Trophoblast cell (in vitro differentiated cells and primary cell): ENCODE measurements at regions not wholly inside any gene's neighbourhood (a gene's known extent, or its start where the extent isn't known, plus 50 kb on each side); places are given as distances from the start of the nearest gene placed in this dataset.

Experiments used
- DNase-seq, 2 donors: peaks; one replicate each; pipeline ENCODE4 v3.0.0-alpha.2; 2016
- H2AFZ ChIP-seq: 2 replicates; pipeline ENCODE4 v1.6.1; 2013; ENCODE audit warnings: low read length, moderate library complexity, mild to moderate bottlenecking; ENCODE audit not compliant: insufficient read depth, poor library complexity
- H2AK5ac ChIP-seq: 2 replicates; pipeline ENCODE4 v1.6.1; 2013; ENCODE audit warnings: mild to moderate bottlenecking, low read length
- H2BK120ac ChIP-seq: 2 replicates; pipeline ENCODE4 v1.6.1; 2013; ENCODE audit warnings: low read length, mild to moderate bottlenecking, moderate library complexity; ENCODE audit not compliant: insufficient read depth, poor library complexity
- H2BK12ac ChIP-seq: 2 replicates; pipeline ENCODE4 v1.6.1; 2013; ENCODE audit warnings: mild to moderate bottlenecking, low read length, moderate library complexity
- H2BK5ac ChIP-seq: 2 replicates; pipeline ENCODE4 v1.6.1; 2013; ENCODE audit warnings: low read length, low read depth, moderate library complexity, mild to moderate bottlenecking; ENCODE audit not compliant: poor library complexity
- H3K14ac ChIP-seq: 2 replicates; pipeline ENCODE4 v1.6.1; 2013; ENCODE audit warnings: mild to moderate bottlenecking, low read length
- H3K18ac ChIP-seq: 2 replicates; pipeline ENCODE4 v1.6.1; 2013; ENCODE audit warnings: mild to moderate bottlenecking, low read length
- H3K23ac ChIP-seq: 2 replicates; pipeline ENCODE4 v1.6.1; 2013; ENCODE audit warnings: low read length
- H3K27ac ChIP-seq: 2 replicates; pipeline ENCODE4 v1.5.1; 2013; ENCODE audit warnings: low read depth, mild to moderate bottlenecking, inconsistent platforms, low read length, moderate library complexity
- H3K27me3 ChIP-seq: 2 replicates; pipeline ENCODE4 v1.6.1; 2013; ENCODE audit warnings: inconsistent platforms, mild to moderate bottlenecking, low read length, moderate library complexity; ENCODE audit not compliant: insufficient read depth
- H3K36me3 ChIP-seq, 2 experiments: 1 replicate in 1 of 2; 2 replicates in 1 of 2; pipeline ENCODE4 v1.6.1; 2013; ENCODE audit warnings: low read length in 2 of 2, mild to moderate bottlenecking in 2 of 2, moderate library complexity in 1 of 2; ENCODE audit not compliant: insufficient read depth in 2 of 2, control insufficient read depth in 1 of 2
- H3K4ac ChIP-seq: 2 replicates; pipeline ENCODE4 v1.6.1; 2013; ENCODE audit warnings: low read depth, mild to moderate bottlenecking, low read length, moderate library complexity
- H3K4me1 ChIP-seq, 2 experiments: 1 replicate in 1 of 2; 2 replicates in 1 of 2; pipeline ENCODE4 v1.6.1; 2013; ENCODE audit warnings: low read length in 2 of 2, mild to moderate bottlenecking in 2 of 2, moderate library complexity in 1 of 2; ENCODE audit not compliant: insufficient read depth in 2 of 2, control insufficient read depth in 1 of 2
- H3K4me2 ChIP-seq: 2 replicates; pipeline ENCODE4 v1.6.1; 2013; ENCODE audit warnings: inconsistent platforms, mild to moderate bottlenecking, low read length, moderate library complexity
- H3K4me3 ChIP-seq: 2 replicates; pipeline ENCODE4 v1.5.1; 2013; ENCODE audit warnings: mild to moderate bottlenecking, low read depth, low read length, inconsistent platforms
- H3K79me1 ChIP-seq: one replicate; pipeline ENCODE4 v1.6.1; 2013; ENCODE audit warnings: low read length
- H3K79me2 ChIP-seq: 2 replicates; pipeline ENCODE4 v1.6.1; 2013; ENCODE audit warnings: low read length, mild to moderate bottlenecking; ENCODE audit not compliant: control insufficient read depth, insufficient read depth, poor library complexity
- H3K9ac ChIP-seq: 2 replicates; pipeline ENCODE4 v1.6.1; 2013; ENCODE audit warnings: mild to moderate bottlenecking, low read length
- H3K9me3 ChIP-seq: 2 replicates; pipeline ENCODE4 v1.6.1; 2013; ENCODE audit warnings: low read depth, mild to moderate bottlenecking, control low read depth, inconsistent platforms, low read length; ENCODE audit not compliant: insufficient read depth
- H4K12ac ChIP-seq: 2 replicates; pipeline ENCODE4 v1.6.1; 2013; ENCODE audit warnings: low read depth, mild to moderate bottlenecking, low read length, moderate library complexity
- H4K8ac ChIP-seq: 2 replicates; pipeline ENCODE4 v1.6.1; 2013; ENCODE audit warnings: low read depth, mild to moderate bottlenecking, low read length, moderate library complexity
- H4K91ac ChIP-seq: one replicate; pipeline ENCODE4 v1.6.1; 2013; ENCODE audit warnings: low read depth, mild to moderate bottlenecking, low read length, moderate library complexity
- WGBS: extraction: QIAGEN DNeasy Blood & Tissue Kit; methylation state at CpG from one replicate; pipeline ENCODE4 v1.1.7; 2013; ENCODE audit warnings: missing lambda C conversion rate; ENCODE audit not compliant: insufficient read length, insufficient coverage; ENCODE audit errors: extremely low coverage; 5-methylcytosine and 5-hydroxymethylcytosine counted together

DNA sequence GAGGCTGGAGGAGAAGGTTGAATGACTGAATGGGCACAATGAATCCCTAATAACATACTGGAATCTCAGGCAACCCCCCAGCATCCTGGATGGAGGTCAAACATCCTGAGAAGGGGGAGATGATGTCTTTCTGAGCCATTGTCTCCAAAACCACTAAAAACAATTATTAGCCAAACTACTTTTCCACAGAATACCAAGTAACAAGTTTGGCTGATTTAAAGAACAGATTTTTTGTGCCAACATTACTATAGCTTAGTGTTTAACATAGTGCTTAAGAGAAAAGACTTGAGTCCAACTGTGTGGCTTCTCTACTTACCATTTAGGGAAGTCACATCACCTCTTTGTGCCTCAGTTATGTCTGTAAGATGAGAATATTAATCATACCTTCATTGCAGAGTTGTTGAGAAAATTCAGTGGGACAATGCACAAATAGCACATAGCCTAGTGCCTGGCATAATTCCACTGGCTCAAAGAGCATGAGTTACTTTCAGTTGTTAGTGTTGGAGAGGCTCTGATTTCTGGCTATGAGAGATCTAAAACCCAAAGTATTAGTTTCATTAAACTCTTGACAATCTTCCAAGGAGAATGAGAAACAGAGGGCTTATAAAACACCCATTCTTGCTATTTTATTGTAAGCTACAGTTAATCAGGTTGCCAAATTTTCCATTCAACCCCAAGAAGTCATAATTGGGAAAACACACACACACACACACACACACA lies 111.3 kb upstream of the NR3C1 start:
- H3K18ac ChIP-seq, result no peak overlapping the region
- no peak overlapping the region for H3K9ac ChIP-seq
- H3K23ac ChIP-seq, result no peak overlapping the region
- no peak overlapping the region for H3K27ac ChIP-seq
- H3K79me2 ChIP-seq, result no peaks in the 10 kb centered on the region
- no peak for DNase-seq
- no peak overlapping the region for H3K4me2 ChIP-seq
- no peaks in the 10 kb centered on the region for H3K79me1 ChIP-seq
- no peak overlapping the region for H2BK12ac ChIP-seq
- H2AK5ac ChIP-seq, result no peak overlapping the region
- no peak overlapping the region for H2BK120ac ChIP-seq
- no peak overlapping the region for H4K91ac ChIP-seq
- H3K14ac ChIP-seq, result no peak overlapping the region
- no peaks in the 10 kb centered on the region for H3K36me3 ChIP-seq
- no peaks in the 10 kb centered on the region for H3K27me3 ChIP-seq
- no peak overlapping the region for H2AFZ ChIP-seq
- no peak overlapping the region for H4K12ac ChIP-seq
- no peaks in the 10 kb centered on the region for H3K4me1 ChIP-seq
- H3K4ac ChIP-seq, result no peak overlapping the region
- H3K4me3 ChIP-seq, result no peak overlapping the region
- H3K9me3 ChIP-seq, result peaks cover 2% of the 10 kb centered on the region
- H2BK5ac ChIP-seq, result no peak overlapping the region
- no peak overlapping the region for H4K8ac ChIP-seq

DNA sequence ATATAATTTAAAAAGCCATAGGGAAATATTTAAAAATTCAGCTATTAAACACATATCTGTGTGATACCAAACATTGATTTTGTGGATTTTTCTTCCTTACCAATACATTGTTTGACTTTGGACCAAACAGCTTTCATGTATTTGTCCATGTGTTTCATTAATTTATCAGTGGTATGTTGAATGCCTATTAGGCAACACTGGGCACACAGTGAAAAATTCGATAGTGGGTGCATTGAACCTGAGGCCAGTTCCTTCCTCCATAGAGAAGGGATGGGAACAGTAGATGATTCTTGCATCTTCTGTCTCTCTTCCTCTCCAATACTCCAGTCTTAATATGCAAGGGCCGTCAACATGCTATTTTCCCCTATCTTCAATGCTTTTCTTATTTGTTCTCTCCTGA lies 110.2 kb upstream of the NR3C1 start:
- Histone ChIP-seq H3K36me3 (no peaks in the 10 kb centered on the region), H3K14ac (no peak overlapping the region), H3K4me2 (no peak overlapping the region), H2BK12ac (no peak overlapping the region), H2BK120ac (no peak overlapping the region), H3K79me2 (no peaks in the 10 kb centered on the region), H4K8ac (no peak overlapping the region), H2AFZ (no peak overlapping the region), H3K79me1 (no peaks in the 10 kb centered on the region), H2BK5ac (no peak overlapping the region), H4K12ac (no peak overlapping the region), H4K91ac (no peak overlapping the region), H3K18ac (no peak overlapping the region), H3K27me3 (no peaks in the 10 kb centered on the region), H2AK5ac (no peak overlapping the region), H3K23ac (no peak overlapping the region), H3K9ac (no peak overlapping the region), H3K4me3 (no peak overlapping the region), H3K4me1 (no peaks in the 10 kb centered on the region), H3K4ac (no peak overlapping the region), H3K9me3 (peaks cover 2% of the 10 kb centered on the region), H3K27ac (no peak overlapping the region)
- no CpG with 5 or more reads among the region's 2 CpGs for WGBS
- no peak for DNase-seq

GRCh38 chr5:143511736-143512135 lies 108.2 kb upstream of the NR3C1 start:
- Histone ChIP-seq H3K27ac (no peak overlapping the region), H3K27me3 (no peaks in the 10 kb centered on the region), H3K79me1 (no peaks in the 10 kb centered on the region), H3K36me3 (no peaks in the 10 kb centered on the region), H4K12ac (no peak overlapping the region), H3K4me3 (no peak overlapping the region), H4K8ac (no peak overlapping the region), H3K4ac (no peak overlapping the region), H3K79me2 (no peaks in the 10 kb centered on the region), H3K14ac (no peak overlapping the region), H2BK12ac (no peak overlapping the region), H2BK120ac (no peak overlapping the region), H2BK5ac (no peak overlapping the region), H3K9ac (no peak overlapping the region), H3K9me3 (peaks cover 2% of the 10 kb centered on the region), H2AFZ (no peak overlapping the region), H3K18ac (no peak overlapping the region), H3K4me1 (no peaks in the 10 kb centered on the region), H3K23ac (no peak overlapping the region), H2AK5ac (no peak overlapping the region), H3K4me2 (no peak overlapping the region), H4K91ac (no peak overlapping the region)
- no peak for DNase-seq

DNA sequence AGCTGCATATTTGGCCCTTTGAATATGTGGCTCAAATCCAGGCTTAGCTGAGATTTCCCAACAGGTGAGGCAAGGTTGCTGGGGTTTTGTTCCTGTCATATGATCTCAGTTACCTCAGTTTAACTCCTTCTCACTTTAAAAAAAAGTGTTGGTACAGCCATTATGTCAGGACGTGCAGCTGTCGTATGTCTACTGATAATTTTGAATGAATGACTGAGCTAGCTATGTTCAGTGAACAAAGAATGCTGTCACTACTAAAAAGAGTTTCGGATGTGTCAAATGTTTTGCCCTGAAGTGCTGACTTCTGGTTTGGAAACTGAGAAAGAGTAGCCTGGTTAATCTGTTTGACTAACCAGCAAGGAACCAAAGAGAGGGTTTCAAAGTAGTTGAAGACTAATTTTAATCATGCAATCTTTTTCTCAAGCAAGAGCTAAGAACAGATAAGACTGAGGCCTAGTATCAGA lies 106.3 kb upstream of the NR3C1 start:
- no peaks in the 10 kb centered on the region for H3K9me3 ChIP-seq
- H3K4me2 ChIP-seq, result no peak overlapping the region
- WGBS, result no CpG with 5 or more reads among the region's 3 CpGs
- no peak overlapping the region for H4K8ac ChIP-seq
- H3K4ac ChIP-seq, result no peak overlapping the region
- H2BK5ac ChIP-seq, result no peak overlapping the region
- no peak overlapping the region for H2AFZ ChIP-seq
- no peak overlapping the region for H3K18ac ChIP-seq
- H3K79me2 ChIP-seq, result no peaks in the 10 kb centered on the region
- H4K12ac ChIP-seq, result no peak overlapping the region
- no peaks in the 10 kb centered on the region for H3K27me3 ChIP-seq
- H3K23ac ChIP-seq, result no peak overlapping the region
- H4K91ac ChIP-seq, result no peak overlapping the region
- no peak overlapping the region for H2BK12ac ChIP-seq
- H3K4me1 ChIP-seq, result no peaks in the 10 kb centered on the region
- no peaks in the 10 kb centered on the region for H3K36me3 ChIP-seq
- H3K4me3 ChIP-seq, result no peak overlapping the region
- H3K14ac ChIP-seq, result no peak overlapping the region
- H2BK120ac ChIP-seq, result no peak overlapping the region
- no peak overlapping the region for H2AK5ac ChIP-seq
- H3K27ac ChIP-seq, result no peak overlapping the region
- DNase-seq, result no peak
- no peak overlapping the region for H3K9ac ChIP-seq
- H3K79me1 ChIP-seq, result no peaks in the 10 kb centered on the region
